NT2/D1 (cell line): ENCODE measurements at regions not wholly inside any gene's neighbourhood (a gene's known extent, or its start where the extent isn't known, plus 50 kb on each side); places are given as distances from the start of the nearest gene placed in this dataset.
"Not testable (repeated sequence)": the region's sequence is repeated elsewhere in the genome, so short reads cannot be mapped to it uniquely, and the experiment has no call there.

Source experiments
- DNase-seq: peaks from one replicate; pipeline ENCODE4 v3.0.0-alpha.2; 2011; ENCODE audit warnings: low read depth, low spot score
- H3K27me3 ChIP-seq: 2 replicates; pipeline ENCODE4 v1.6.0; 2011; ENCODE audit warnings: mild to moderate bottlenecking; ENCODE audit not compliant: insufficient read length, insufficient read depth
- H3K36me3 ChIP-seq: 2 replicates; pipeline ENCODE4 v1.6.1; 2011; ENCODE audit warnings: mild to moderate bottlenecking, low read length, mixed read lengths; ENCODE audit not compliant: insufficient read depth, insufficient read length
- H3K4me1 ChIP-seq: 2 replicates; pipeline ENCODE4 v1.5.1; 2011; ENCODE audit not compliant: insufficient read depth, insufficient read length
- H3K4me3 ChIP-seq: 2 replicates; pipeline ENCODE4 v1.5.1; 2011; ENCODE audit warnings: low read depth; ENCODE audit not compliant: insufficient read length
- H3K9ac ChIP-seq: 2 replicates; pipeline ENCODE4 v1.6.0; 2011; ENCODE audit warnings: low read depth; ENCODE audit not compliant: insufficient read length
- H3K9me3 ChIP-seq: 2 replicates; pipeline ENCODE4 v1.5.1; 2011; ENCODE audit warnings: mild to moderate bottlenecking, low read length; ENCODE audit not compliant: insufficient read depth
- SUZ12 ChIP-seq: IDR thresholded peaks from 2 replicates; pipeline ENCODE4 v1.6.1; 2011; ENCODE audit not compliant: insufficient read length, insufficient read depth; ENCODE audit errors: extremely low read depth
- YY1 ChIP-seq: IDR thresholded peaks from 2 replicates; pipeline ENCODE4 v1.6.1; 2011; ENCODE audit not compliant: insufficient read length, insufficient read depth
- ZNF274 ChIP-seq: IDR thresholded peaks from 2 replicates; pipeline ENCODE4 v1.6.1; 2011; ENCODE audit warnings: mild to moderate bottlenecking, low read depth, low read length

GRCh38 chr4:8725845-8726244, 133.3 kb downstream of the CPZ start:
- TF ChIP-seq ZNF274 (no peak), YY1 (no peak), SUZ12 (no peak)
- peaks cover 12% of the 10 kb centered on the region for H3K4me1 ChIP-seq
- H3K27me3 ChIP-seq, result no peaks in the 10 kb centered on the region
- H3K36me3 ChIP-seq, result no peaks in the 10 kb centered on the region
- H3K4me3 ChIP-seq, result no peak overlapping the region
- DNase-seq, result no peak
- H3K9me3 ChIP-seq, result no peaks in the 10 kb centered on the region
- H3K9ac ChIP-seq, result no peak overlapping the region

GRCh38 chr4:8725071-8725841, 132.7 kb downstream of the CPZ start:
- Histone ChIP-seq H3K9ac (no peak overlapping the region), H3K27me3 (no peaks in the 10 kb centered on the region), H3K4me3 (no peak overlapping the region), H3K4me1 (peaks cover 12% of the 10 kb centered on the region), H3K9me3 (no peaks in the 10 kb centered on the region), H3K36me3 (no peaks in the 10 kb centered on the region)
- no peak for TF ChIP-seq ZNF274
- no peak for TF ChIP-seq SUZ12
- TF ChIP-seq YY1, result no peak
- no peak for DNase-seq

GRCh38 chr4:8724436-8725070, 132.0 kb downstream of the CPZ start:
- H3K4me1 ChIP-seq, result peaks cover 12% of the 10 kb centered on the region
- no peaks in the 10 kb centered on the region for H3K9me3 ChIP-seq
- H3K36me3 ChIP-seq, result no peaks in the 10 kb centered on the region
- H3K4me3 ChIP-seq, result no peak overlapping the region
- no peak for DNase-seq
- no peak for TF ChIP-seq ZNF274
- TF ChIP-seq YY1, result no peak
- TF ChIP-seq SUZ12, result no peak
- H3K27me3 ChIP-seq, result no peaks in the 10 kb centered on the region
- no peak overlapping the region for H3K9ac ChIP-seq

GRCh38 chr4:8723222-8723980, 130.8 kb downstream of the CPZ start:
- no peak overlapping the region for H3K9ac ChIP-seq
- H3K36me3 ChIP-seq, result no peaks in the 10 kb centered on the region
- H3K9me3 ChIP-seq, result no peaks in the 10 kb centered on the region
- H3K4me3 ChIP-seq, result no peak overlapping the region
- TF ChIP-seq ZNF274 (no peak), SUZ12 (no peak), YY1 (no peak)
- DNase-seq, result no peak
- peaks cover 12% of the 10 kb centered on the region for H3K4me1 ChIP-seq
- no peaks in the 10 kb centered on the region for H3K27me3 ChIP-seq

GRCh38 chr4:8722556-8722955, 130.0 kb downstream of the CPZ start:
- no peaks in the 10 kb centered on the region for H3K27me3 ChIP-seq
- no peak overlapping the region for H3K9ac ChIP-seq
- DNase-seq, result no peak
- H3K36me3 ChIP-seq, result no peaks in the 10 kb centered on the region
- no peak overlapping the region for H3K4me3 ChIP-seq
- H3K9me3 ChIP-seq, result no peaks in the 10 kb centered on the region
- no peak for TF ChIP-seq YY1
- TF ChIP-seq SUZ12, result no peak
- TF ChIP-seq ZNF274, result no peak
- H3K4me1 ChIP-seq, result peaks cover 12% of the 10 kb centered on the region

- Histone ChIP-seq H3K4me1 (peaks cover 12% of the 10 kb centered on the region), H3K4me3 (no peak overlapping the region), H3K9me3 (no peaks in the 10 kb centered on the region), H3K27me3 (no peaks in the 10 kb centered on the region), H3K9ac (no peak overlapping the region), H3K36me3 (no peaks in the 10 kb centered on the region)
- DNase-seq, result no peak
- TF ChIP-seq YY1, result no peak
- no peak for TF ChIP-seq ZNF274
- no peak for TF ChIP-seq SUZ12
Observed at GRCh38 chr4:8721621-8722020, 129.1 kb downstream of the CPZ start.

- H3K27me3 ChIP-seq, result no peaks in the 10 kb centered on the region
- H3K9me3 ChIP-seq, result peaks cover 12% of the 10 kb centered on the region
- H3K36me3 ChIP-seq, result no peaks in the 10 kb centered on the region
- no peak overlapping the region for H3K9ac ChIP-seq
- no peaks in the 10 kb centered on the region for H3K4me1 ChIP-seq
- no peak overlapping the region for H3K4me3 ChIP-seq
- no peak for TF ChIP-seq ZNF274
- TF ChIP-seq YY1, result no peak
- no peak for TF ChIP-seq SUZ12
- no peak for DNase-seq
Observed at GRCh38 chr4:8719421-8719820, 126.9 kb downstream of the CPZ start.

GRCh38 chr4:8717470-8717869, 124.9 kb downstream of the CPZ start:
- DNase-seq, H3K4me1 ChIP-seq, H3K36me3 ChIP-seq, H3K4me3 ChIP-seq, H3K9ac ChIP-seq, H3K27me3 ChIP-seq: not testable (repeated sequence)
- H3K9me3 ChIP-seq, result peaks cover 31% of the 10 kb centered on the region
